ENCODE measurements at regions not wholly inside any gene's neighbourhood (a gene's known extent, or its start where the extent isn't known, plus 50 kb on each side); places are given as distances from the start of the nearest gene placed in this dataset.

DNA sequence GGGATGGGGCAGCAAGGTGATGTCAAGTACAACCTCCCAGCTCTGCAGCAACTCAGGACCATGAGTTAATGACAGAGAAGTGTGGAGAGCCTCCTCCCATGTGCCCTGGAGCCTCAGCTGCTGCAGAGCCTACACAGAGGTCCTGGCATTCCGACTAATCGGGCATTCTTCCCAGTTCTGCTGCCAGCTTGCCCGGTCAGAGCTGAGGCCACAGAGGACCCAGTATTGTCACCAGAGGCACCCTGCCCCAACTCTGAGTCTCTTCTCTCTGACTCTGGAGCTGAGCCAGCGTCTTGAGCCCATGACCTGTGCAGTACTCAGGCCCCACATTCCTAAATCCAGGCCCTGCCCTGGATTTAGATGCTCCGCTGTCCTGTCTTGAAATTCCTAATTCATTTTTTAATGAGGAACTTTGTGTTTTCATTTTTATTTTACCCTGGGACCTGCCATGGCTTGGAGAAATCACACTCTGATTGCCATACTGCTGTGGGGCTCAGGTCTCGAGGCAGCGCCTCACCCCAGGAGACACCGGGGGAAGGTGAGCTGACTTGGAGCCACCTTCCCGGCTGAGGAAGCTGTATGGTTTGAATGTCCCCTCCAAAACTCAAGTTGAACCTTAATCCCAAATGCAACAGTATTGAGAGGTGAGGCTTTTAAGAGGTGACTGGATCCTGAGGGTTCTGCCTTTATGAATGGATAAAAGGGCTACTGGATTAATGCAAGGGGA lies 144.9 kb upstream of the ZNF507 start:
- no peak for TF ChIP-seq POLR2AphosphoS5 (IDR thresholded peaks at IDR 0.05; ENCODE audit: insufficient read depth in 1 of 2, low read depth in 1 of 2)
- TF ChIP-seq, protein P1, sequence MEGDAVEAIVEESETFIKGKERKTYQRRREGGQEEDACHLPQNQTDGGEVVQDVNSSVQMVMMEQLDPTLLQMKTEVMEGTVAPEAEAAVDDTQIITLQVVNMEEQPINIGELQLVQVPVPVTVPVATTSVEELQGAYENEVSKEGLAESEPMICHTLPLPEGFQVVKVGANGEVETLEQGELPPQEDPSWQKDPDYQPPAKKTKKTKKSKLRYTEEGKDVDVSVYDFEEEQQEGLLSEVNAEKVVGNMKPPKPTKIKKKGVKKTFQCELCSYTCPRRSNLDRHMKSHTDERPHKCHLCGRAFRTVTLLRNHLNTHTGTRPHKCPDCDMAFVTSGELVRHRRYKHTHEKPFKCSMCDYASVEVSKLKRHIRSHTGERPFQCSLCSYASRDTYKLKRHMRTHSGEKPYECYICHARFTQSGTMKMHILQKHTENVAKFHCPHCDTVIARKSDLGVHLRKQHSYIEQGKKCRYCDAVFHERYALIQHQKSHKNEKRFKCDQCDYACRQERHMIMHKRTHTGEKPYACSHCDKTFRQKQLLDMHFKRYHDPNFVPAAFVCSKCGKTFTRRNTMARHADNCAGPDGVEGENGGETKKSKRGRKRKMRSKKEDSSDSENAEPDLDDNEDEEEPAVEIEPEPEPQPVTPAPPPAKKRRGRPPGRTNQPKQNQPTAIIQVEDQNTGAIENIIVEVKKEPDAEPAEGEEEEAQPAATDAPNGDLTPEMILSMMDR (IDR thresholded peaks at IDR 0.05), result no peak
